Inferior parietal cortex (tissue), 1 donor: ENCODE measurements at regions not wholly inside any gene's neighbourhood (a gene's known extent, or its start where the extent isn't known, plus 50 kb on each side); places are given as distances from the start of the nearest gene placed in this dataset.

ENCODE experiments used
- DNase-seq: peaks from one replicate; pipeline ENCODE4 v3.0.0-alpha.2; 2016; ENCODE audit errors: extremely low spot score

- peak; percentile 59 for DNase-seq
Measured at GRCh38 chr18:51399491-51400122, 202.1 kb upstream of the MEX3C start.

GRCh38 chr18:51400721-51401120 is 203.2 kb upstream of the MEX3C start:
- DNase-seq, result no peak

- DNase-seq, result no peak
Measured at GRCh38 chr18:51401912-51402311, 204.4 kb upstream of the MEX3C start.

GRCh38 chr18:51404620-51405019 is 207.1 kb upstream of the MEX3C start:
- DNase-seq, result no peak

GRCh38 chr18:51405683-51406477 is 208.4 kb upstream of the MEX3C start:
- DNase-seq, result no peak

- no peak for DNase-seq
Measured at GRCh38 chr18:51417643-51418483, 220.4 kb upstream of the MEX3C start.

GRCh38 chr18:51425475-51425874 is 228.0 kb upstream of the MEX3C start:
- no peak for DNase-seq

GRCh38 chr18:51425889-51426288 is 228.4 kb upstream of the MEX3C start:
- DNase-seq, result no peak

- DNase-seq, result no peak
Measured at GRCh38 chr18:51426996-51427395, 229.5 kb upstream of the MEX3C start.

- no peak for DNase-seq
Measured at GRCh38 chr18:51429644-51430043, 232.2 kb upstream of the MEX3C start.

GRCh38 chr18:51430538-51430937 is 233.1 kb upstream of the MEX3C start:
- no peak for DNase-seq

- DNase-seq, result no peak
Measured at GRCh38 chr18:51433296-51433695, 235.8 kb upstream of the MEX3C start.

GRCh38 chr18:51433881-51434280 is 236.4 kb upstream of the MEX3C start:
- no peak for DNase-seq

- DNase-seq, result no peak
Measured at GRCh38 chr18:51437280-51438271, 240.1 kb upstream of the MEX3C start.

- no peak for DNase-seq
Measured at GRCh38 chr18:51438797-51439350, 241.4 kb upstream of the MEX3C start.

- no peak for DNase-seq
Measured at GRCh38 chr18:51442012-51442411, 244.5 kb upstream of the MEX3C start.

GRCh38 chr18:51446571-51447210 is 249.2 kb upstream of the MEX3C start:
- DNase-seq, result no peak

- peak; percentile 35 for DNase-seq
Measured at GRCh38 chr18:51447351-51448342, 250.2 kb upstream of the MEX3C start.

GRCh38 chr18:51448949-51449348 is 251.5 kb upstream of the MEX3C start:
- no peak for DNase-seq
